ENCODE measurements at regions not wholly inside any gene's neighbourhood (a gene's known extent, or its start where the extent isn't known, plus 50 kb on each side); places are given as distances from the start of the nearest gene placed in this dataset.

- Histone ChIP-seq H3K79me2 (ENCODE audit: insufficient read depth, low read depth) (no peaks in the 10 kb centered on the region), H3K27ac (no peak overlapping the region), H3K36me3 (ENCODE audit: insufficient read depth) (no peaks in the 10 kb centered on the region), H2AFZ (ENCODE audit: low read depth) (no peak overlapping the region), H3K4me1 (ENCODE audit: low read depth, poor library complexity, severe bottlenecking) (no peaks in the 10 kb centered on the region), H3K4me2 (no peak overlapping the region), H3K27me3 (ENCODE audit: insufficient read depth, low read depth) (no peaks in the 10 kb centered on the region), H3K4me3 (IDR thresholded peaks at IDR 0.05; ENCODE audit: insufficient read depth, low read depth, low read length) (no peak overlapping the region), H3K9ac (no peak overlapping the region), H4K20me1 (ENCODE audit: insufficient read depth) (no peaks in the 10 kb centered on the region)
- TF ChIP-seq CTCF (conservative IDR thresholded peaks at IDR 0.05; ENCODE audit: low read depth, low read length), result no peak
Measured at GRCh38 chr2:152883951-152884487, 165.6 kb downstream of the ARL6IP6 start.

GRCh38 chr2:152881527-152881926, 163.1 kb downstream of the ARL6IP6 start:
- Histone ChIP-seq H3K4me3 (IDR thresholded peaks at IDR 0.05; ENCODE audit: insufficient read depth, low read depth, low read length) (no peak overlapping the region), H3K27me3 (ENCODE audit: insufficient read depth, low read depth) (no peaks in the 10 kb centered on the region), H3K36me3 (ENCODE audit: insufficient read depth) (no peaks in the 10 kb centered on the region), H3K4me1 (ENCODE audit: low read depth, poor library complexity, severe bottlenecking) (no peaks in the 10 kb centered on the region), H3K27ac (no peak overlapping the region), H3K79me2 (ENCODE audit: insufficient read depth, low read depth) (no peaks in the 10 kb centered on the region), H2AFZ (ENCODE audit: low read depth) (no peak overlapping the region), H3K4me2 (no peak overlapping the region), H3K9ac (no peak overlapping the region), H4K20me1 (ENCODE audit: insufficient read depth) (no peaks in the 10 kb centered on the region)
- no peak for TF ChIP-seq CTCF (conservative IDR thresholded peaks at IDR 0.05; ENCODE audit: low read depth, low read length)

GRCh38 chr2:152879275-152879674, 160.9 kb downstream of the ARL6IP6 start:
- Histone ChIP-seq H3K9ac (no peak overlapping the region), H3K79me2 (ENCODE audit: insufficient read depth, low read depth) (no peaks in the 10 kb centered on the region), H3K36me3 (ENCODE audit: insufficient read depth) (no peaks in the 10 kb centered on the region), H4K20me1 (ENCODE audit: insufficient read depth) (no peaks in the 10 kb centered on the region), H3K27me3 (ENCODE audit: insufficient read depth, low read depth) (no peaks in the 10 kb centered on the region), H3K4me3 (IDR thresholded peaks at IDR 0.05; ENCODE audit: insufficient read depth, low read depth, low read length) (no peak overlapping the region), H3K4me2 (no peak overlapping the region), H3K4me1 (ENCODE audit: low read depth, poor library complexity, severe bottlenecking) (no peaks in the 10 kb centered on the region), H2AFZ (ENCODE audit: low read depth) (no peak overlapping the region), H3K27ac (no peak overlapping the region)
- TF ChIP-seq CTCF (conservative IDR thresholded peaks at IDR 0.05; ENCODE audit: low read depth, low read length), result no peak

- no peak overlapping the region for H3K4me3 ChIP-seq (IDR thresholded peaks at IDR 0.05; ENCODE audit: insufficient read depth, low read depth, low read length)
- H3K27ac ChIP-seq, result no peak overlapping the region
- no peak overlapping the region for H2AFZ ChIP-seq (ENCODE audit: low read depth)
- H3K4me1 ChIP-seq (ENCODE audit: low read depth, poor library complexity, severe bottlenecking), result no peaks in the 10 kb centered on the region
- no peaks in the 10 kb centered on the region for H3K79me2 ChIP-seq (ENCODE audit: insufficient read depth, low read depth)
- H3K9ac ChIP-seq, result no peak overlapping the region
- no peaks in the 10 kb centered on the region for H3K36me3 ChIP-seq (ENCODE audit: insufficient read depth)
- no peaks in the 10 kb centered on the region for H3K27me3 ChIP-seq (ENCODE audit: insufficient read depth, low read depth)
- H3K4me2 ChIP-seq, result no peak overlapping the region
- no peaks in the 10 kb centered on the region for H4K20me1 ChIP-seq (ENCODE audit: insufficient read depth)
- TF ChIP-seq CTCF (conservative IDR thresholded peaks at IDR 0.05; ENCODE audit: low read depth, low read length), result no peak
Measured at GRCh38 chr2:152875701-152876695, 157.6 kb downstream of the ARL6IP6 start.

All from KMS-11 (cell line).